Stimulated activated effector memory CD8-positive, alpha-beta T cell treated with anti-CD3 and anti-CD28 coated beads, Interleukin-12 subunit alpha, Interleukin-12 subunit beta, amount 100 ng/mL, for 72 hours (primary cell): ENCODE measurements at regions not wholly inside any gene's neighbourhood (a gene's known extent, or its start where the extent isn't known, plus 50 kb on each side); places are given as distances from the start of the nearest gene placed in this dataset.
A peak's percentile ranks its signal among the peaks of the same experiment; 100 is the strongest.
"Not testable (repeated sequence)": the region's sequence is repeated elsewhere in the genome, so short reads cannot be mapped to it uniquely, and the experiment has no call there.

Experiments used
- ATAC-seq: fragments of 150-1000 bp; cut with Tn5 transposase; 2 replicates; pipeline ENCODE4 v1.10.0; 2021
- DNase-seq, 2 donors: peaks; one replicate each; pipeline ENCODE4 v3.0.0; 2021 to 2022; ENCODE audit warnings: low spot score in 2 of 2
- H3K27ac Mint-ChIP-seq: one replicate; pipeline ENCODE4 v1.8.0; 2022; ENCODE audit warnings: mild to moderate bottlenecking, mixed read lengths
- H3K36me3 Mint-ChIP-seq: one replicate; pipeline ENCODE4 v1.8.0; 2022; ENCODE audit warnings: mild to moderate bottlenecking, mixed read lengths
- H3K4me1 Mint-ChIP-seq: one replicate; pipeline ENCODE4 v1.8.0; 2022; ENCODE audit warnings: mixed read lengths
- H3K4me3 Mint-ChIP-seq: one replicate; pipeline ENCODE4 v1.8.0; 2022; ENCODE audit warnings: mild to moderate bottlenecking, mixed read lengths
- H3K9me3 Mint-ChIP-seq: one replicate; pipeline ENCODE4 v1.8.0; 2022; ENCODE audit warnings: mixed read lengths

- no peak overlapping the region for H3K27ac Mint-ChIP-seq
- peak overlapping the region; percentile 72 for H3K4me3 Mint-ChIP-seq
- H3K9me3 Mint-ChIP-seq = no peaks in the 10 kb centered on the region
- ATAC-seq (no peak), DNase-seq (no peak)
- H3K36me3 Mint-ChIP-seq = no peaks in the 10 kb centered on the region
- peaks cover 12% of the 10 kb centered on the region for H3K4me1 Mint-ChIP-seq
These were observed 106.9 kb downstream of the ZNF281 start for GRCh38 chr1:200302921-200303290.

GRCh38 chr1:200302192-200302920, 107.5 kb downstream of the ZNF281 start:
- DNase-seq (peak; percentile 21 to 65), ATAC-seq (peak; percentile 86)
- Mint-ChIP-seq H3K4me1 (peaks cover 9% of the 10 kb centered on the region), H3K27ac (no peak overlapping the region), H3K4me3 (peak overlapping the region; percentile 72), H3K36me3 (no peaks in the 10 kb centered on the region), H3K9me3 (no peaks in the 10 kb centered on the region)

- H3K36me3 Mint-ChIP-seq = no peaks in the 10 kb centered on the region
- peaks cover 7% of the 10 kb centered on the region for H3K4me1 Mint-ChIP-seq
- H3K27ac Mint-ChIP-seq = no peak overlapping the region
- no peaks in the 10 kb centered on the region for H3K9me3 Mint-ChIP-seq
- ATAC-seq = no peak
- no peak for DNase-seq
- no peak overlapping the region for H3K4me3 Mint-ChIP-seq
These were observed 108.7 kb downstream of the ZNF281 start for GRCh38 chr1:200301152-200301551.

DNA sequence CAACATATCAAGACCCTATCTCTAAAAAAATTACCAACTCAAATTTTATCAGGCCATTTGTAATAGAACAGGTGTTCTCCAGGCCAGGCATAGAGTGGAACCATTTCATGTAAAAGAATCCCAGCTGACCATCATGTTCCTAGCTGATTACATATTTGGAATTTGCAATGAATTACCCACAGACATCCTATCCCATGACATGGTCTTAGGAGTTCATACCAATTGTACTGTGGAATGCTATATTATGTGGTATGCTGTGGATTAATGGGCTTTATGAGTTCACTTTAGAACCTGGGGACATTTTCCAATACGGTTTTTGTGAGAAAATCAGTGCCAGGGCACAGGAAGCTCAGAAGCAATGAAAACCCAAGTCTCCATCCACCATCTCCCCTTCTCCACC, 110.3 kb downstream of the ZNF281 start:
- DNase-seq (no peak), ATAC-seq (no peak)
- no peaks in the 10 kb centered on the region for H3K36me3 Mint-ChIP-seq
- H3K4me1 Mint-ChIP-seq = peaks cover 7% of the 10 kb centered on the region
- no peak overlapping the region for H3K27ac Mint-ChIP-seq
- H3K9me3 Mint-ChIP-seq = no peaks in the 10 kb centered on the region
- no peak overlapping the region for H3K4me3 Mint-ChIP-seq

DNA sequence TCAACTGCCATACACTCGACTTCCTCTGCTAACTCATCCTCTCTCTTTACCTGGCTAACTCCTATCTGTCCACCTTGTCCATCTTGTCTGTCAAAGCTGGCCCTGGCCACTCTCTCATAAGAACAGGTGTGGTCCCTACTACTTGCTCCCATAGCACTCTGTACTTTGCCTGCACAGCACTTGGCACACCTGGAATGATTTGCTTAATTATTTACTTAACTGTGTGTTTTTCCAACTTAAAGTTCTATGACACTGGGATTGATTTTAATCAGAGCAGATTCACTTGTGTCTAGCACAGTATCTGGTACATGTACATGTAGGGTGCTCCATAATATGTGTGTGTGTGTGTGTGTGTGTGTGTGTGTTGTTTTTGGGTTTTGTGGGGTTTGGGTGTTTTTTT, 111.6 kb downstream of the ZNF281 start:
- no peak for ATAC-seq
- H3K9me3 Mint-ChIP-seq = no peaks in the 10 kb centered on the region
- peaks cover 7% of the 10 kb centered on the region for H3K4me1 Mint-ChIP-seq
- H3K27ac Mint-ChIP-seq = no peak overlapping the region
- DNase-seq = no peak
- no peaks in the 10 kb centered on the region for H3K36me3 Mint-ChIP-seq
- H3K4me3 Mint-ChIP-seq = no peak overlapping the region

- Mint-ChIP-seq H3K4me3 (no peak overlapping the region), H3K27ac (no peak overlapping the region), H3K36me3 (no peaks in the 10 kb centered on the region), H3K9me3 (no peaks in the 10 kb centered on the region), H3K4me1 (no peaks in the 10 kb centered on the region)
- no peak for ATAC-seq
- no peak for DNase-seq
These were observed 113.7 kb downstream of the ZNF281 start for GRCh38 chr1:200296091-200296661.

GRCh38 chr1:200294241-200294640, 115.6 kb downstream of the ZNF281 start:
- H3K4me1 Mint-ChIP-seq = no peaks in the 10 kb centered on the region
- no peak overlapping the region for H3K27ac Mint-ChIP-seq
- H3K36me3 Mint-ChIP-seq = no peaks in the 10 kb centered on the region
- no peak for DNase-seq
- no peaks in the 10 kb centered on the region for H3K9me3 Mint-ChIP-seq
- no peak for ATAC-seq
- H3K4me3 Mint-ChIP-seq = no peak overlapping the region

- no peaks in the 10 kb centered on the region for H3K4me1 Mint-ChIP-seq
These were observed 117.1 kb downstream of the ZNF281 start for GRCh38 chr1:200292699-200293098.

DNA sequence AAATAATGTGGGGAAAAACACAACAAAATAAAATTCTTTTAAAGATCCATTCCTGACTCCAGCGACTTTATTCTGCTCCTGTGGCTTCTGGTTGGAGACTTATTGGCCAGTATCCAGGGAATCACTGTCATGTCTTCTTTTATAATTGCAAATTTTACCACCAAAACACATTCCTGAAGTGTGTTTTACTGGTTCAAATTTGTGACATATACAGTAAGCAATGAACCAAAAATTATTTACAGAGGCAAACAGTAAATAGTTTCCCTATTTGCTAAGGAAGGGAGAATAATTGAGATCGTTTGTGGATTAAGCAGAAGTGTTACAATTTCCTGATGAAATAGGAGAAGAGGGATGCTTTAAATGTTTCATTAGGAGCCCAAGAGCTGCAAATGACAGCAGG, 118.7 kb downstream of the ZNF281 start:
- Mint-ChIP-seq H3K4me3 (no peak overlapping the region), H3K36me3 (no peaks in the 10 kb centered on the region), H3K4me1 (no peaks in the 10 kb centered on the region), H3K27ac (no peak overlapping the region), H3K9me3 (no peaks in the 10 kb centered on the region)
- DNase-seq (no peak), ATAC-seq (no peak)

More at GRCh38 chr1:200292699-200293098, 117.1 kb downstream of the ZNF281 start:
- no peak overlapping the region for H3K27ac Mint-ChIP-seq
- DNase-seq = no peak
- H3K4me3 Mint-ChIP-seq = no peak overlapping the region
- H3K36me3 Mint-ChIP-seq = no peaks in the 10 kb centered on the region
- ATAC-seq = no peak
- H3K9me3 Mint-ChIP-seq = no peaks in the 10 kb centered on the region

DNA sequence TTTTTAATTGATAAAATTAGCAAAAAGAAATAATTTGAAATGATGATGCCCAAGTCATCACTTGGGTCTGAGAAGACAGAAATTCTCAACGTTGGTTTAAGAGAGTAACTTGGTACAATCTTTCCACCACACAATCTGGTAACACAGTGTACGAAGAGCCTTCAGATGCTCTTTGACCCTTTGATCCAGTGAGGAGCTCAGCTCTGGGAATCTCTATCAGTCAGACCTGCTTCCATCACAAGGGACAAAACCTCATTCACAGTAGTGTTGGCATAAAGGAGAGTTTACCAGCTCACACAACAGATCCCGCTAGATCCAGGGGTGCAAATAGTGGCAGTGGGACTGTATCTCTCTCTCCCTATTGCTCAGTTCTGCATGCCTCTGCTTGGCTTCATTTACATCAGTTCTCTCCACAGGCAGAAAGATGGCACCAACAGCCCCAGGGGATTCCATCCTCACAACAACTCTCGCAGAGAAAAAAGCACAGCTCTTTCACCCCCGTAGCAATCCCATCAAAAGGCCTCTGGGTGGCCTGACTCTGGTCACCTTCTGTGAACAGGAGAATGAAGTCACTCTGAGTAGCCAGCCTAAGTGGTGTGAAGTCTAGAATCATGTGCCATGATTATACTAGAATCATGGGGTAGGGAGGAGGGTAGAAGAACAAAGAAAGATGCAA, 119.7 kb downstream of the ZNF281 start:
- no peaks in the 10 kb centered on the region for H3K9me3 Mint-ChIP-seq
- DNase-seq (no peak), ATAC-seq (peak; percentile 26)
- no peaks in the 10 kb centered on the region for H3K4me1 Mint-ChIP-seq
- H3K36me3 Mint-ChIP-seq = no peaks in the 10 kb centered on the region
- H3K27ac Mint-ChIP-seq = peak overlapping the region; percentile 23
- no peak overlapping the region for H3K4me3 Mint-ChIP-seq

DNA sequence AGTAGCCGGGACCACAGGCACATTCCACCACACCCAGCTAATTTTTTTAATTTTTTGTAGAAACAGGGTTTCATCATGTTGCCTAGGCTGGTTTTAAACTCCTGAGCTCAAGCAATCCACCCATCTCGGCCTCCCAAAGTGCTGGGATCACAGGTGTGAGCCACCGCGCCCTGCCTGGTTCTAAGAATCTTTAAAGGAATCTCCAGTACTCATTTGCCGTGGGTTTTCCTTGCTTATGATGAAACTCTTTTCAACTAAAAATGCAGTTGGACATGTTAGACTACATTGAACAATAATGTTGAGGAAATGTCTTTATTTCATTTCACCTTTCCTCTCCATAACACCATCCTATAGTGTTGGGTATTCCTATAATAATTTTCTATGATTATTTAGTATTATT, 121.6 kb downstream of the ZNF281 start:
- H3K4me3 Mint-ChIP-seq = no peak overlapping the region
- H3K9me3 Mint-ChIP-seq = no peaks in the 10 kb centered on the region
- no peaks in the 10 kb centered on the region for H3K36me3 Mint-ChIP-seq
- ATAC-seq (no peak), DNase-seq (no peak)
- H3K27ac Mint-ChIP-seq = no peak overlapping the region
- no peaks in the 10 kb centered on the region for H3K4me1 Mint-ChIP-seq

- H3K4me1 Mint-ChIP-seq, ATAC-seq, H3K9me3 Mint-ChIP-seq, H3K27ac Mint-ChIP-seq, H3K36me3 Mint-ChIP-seq, H3K4me3 Mint-ChIP-seq, DNase-seq: not testable (repeated sequence)
These were observed 125.6 kb downstream of the ZNF281 start for GRCh38 chr1:200284236-200284635.

DNA sequence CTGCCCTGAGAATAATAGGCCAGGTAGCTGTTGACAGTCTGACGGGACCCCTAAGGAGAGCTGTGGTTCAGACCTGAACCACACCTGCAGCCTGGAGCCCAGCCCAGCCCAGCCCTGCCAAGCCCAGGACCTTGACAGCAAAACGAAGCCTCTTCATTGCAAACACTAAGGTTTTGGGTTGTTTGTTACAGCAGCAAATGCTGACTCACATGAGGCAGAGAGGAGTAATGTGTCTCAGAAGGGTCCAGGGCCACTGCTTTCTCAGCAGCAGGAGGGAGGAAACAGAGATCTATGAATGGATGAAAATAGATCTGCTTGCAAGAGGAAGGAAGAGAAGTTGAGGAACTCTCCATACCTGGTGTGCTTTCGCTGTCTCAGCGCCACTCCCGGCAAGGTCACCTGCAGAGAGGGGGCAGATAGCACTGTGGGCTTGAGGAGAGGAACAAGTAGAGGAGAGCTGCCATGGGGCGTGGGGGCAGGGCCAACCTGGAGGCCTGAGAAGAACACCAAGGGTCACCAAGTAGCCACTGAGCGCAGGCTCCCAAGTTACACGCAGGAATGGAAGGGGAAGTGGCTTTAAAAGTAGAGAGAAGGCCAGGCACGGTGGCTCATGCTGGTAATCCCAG, 127.2 kb downstream of the ZNF281 start:
- no peaks in the 10 kb centered on the region for H3K9me3 Mint-ChIP-seq
- no peaks in the 10 kb centered on the region for H3K36me3 Mint-ChIP-seq
- H3K27ac Mint-ChIP-seq = no peak overlapping the region
- DNase-seq (no peak), ATAC-seq (no peak)
- no peaks in the 10 kb centered on the region for H3K4me1 Mint-ChIP-seq
- H3K4me3 Mint-ChIP-seq = no peak overlapping the region

- DNase-seq (no peak), ATAC-seq (no peak)
- Mint-ChIP-seq H3K4me3 (no peak overlapping the region), H3K27ac (no peak overlapping the region), H3K9me3 (no peaks in the 10 kb centered on the region), H3K4me1 (no peaks in the 10 kb centered on the region), H3K36me3 (no peaks in the 10 kb centered on the region)
These were observed 128.5 kb downstream of the ZNF281 start for GRCh38 chr1:200281201-200281835.

GRCh38 chr1:200279810-200280411, 129.9 kb downstream of the ZNF281 start:
- no peak overlapping the region for H3K27ac Mint-ChIP-seq
- no peak for DNase-seq
- no peaks in the 10 kb centered on the region for H3K9me3 Mint-ChIP-seq
- H3K4me1 Mint-ChIP-seq = no peaks in the 10 kb centered on the region
- no peak for ATAC-seq
- H3K4me3 Mint-ChIP-seq = no peak overlapping the region
- H3K36me3 Mint-ChIP-seq = no peaks in the 10 kb centered on the region
